HEK293 (cell line): ENCODE measurements at regions not wholly inside any gene's neighbourhood (a gene's known extent, or its start where the extent isn't known, plus 50 kb on each side); places are given as distances from the start of the nearest gene placed in this dataset.

Experiments used
- ELK4 ChIP-seq: IDR thresholded peaks from 2 replicates; pipeline ENCODE4 v1.6.1; 2011; ENCODE audit warnings: mild to moderate bottlenecking, low read depth, low read length, borderline replicate concordance
- GFI1B ChIP-seq: fragments of 450-650 bp; formaldehyde crosslinking; IDR thresholded peaks from 2 replicates; pipeline ENCODE4 v1.5.1; 2016; ENCODE audit warnings: missing biosample characterization, missing genetic modification characterization
- HIC1 ChIP-seq: fragments of 450-650 bp; formaldehyde crosslinking; IDR thresholded peaks from 2 replicates; pipeline ENCODE4 v1.5.1; 2016; ENCODE audit warnings: missing biosample characterization, missing genetic modification characterization
- OVOL3 ChIP-seq: fragments of 450-650 bp; formaldehyde crosslinking; IDR thresholded peaks from 2 replicates; pipeline ENCODE4 v1.5.1; 2016; ENCODE audit warnings: missing biosample characterization, missing genetic modification characterization
- REPIN1 ChIP-seq: fragments of 450-650 bp; formaldehyde crosslinking; IDR thresholded peaks from 2 replicates; pipeline ENCODE4 v1.5.1; 2017; ENCODE audit warnings: missing biosample characterization, missing genetic modification characterization, low read depth
- ZBTB11 ChIP-seq: fragments of 450-650 bp; formaldehyde crosslinking; conservative IDR thresholded peaks from 2 replicates; pipeline ENCODE4 v1.5.1; 2016; ENCODE audit warnings: low read depth, missing biosample characterization, missing genetic modification characterization
- ZBTB21 ChIP-seq: fragments of 450-650 bp; formaldehyde crosslinking; IDR thresholded peaks from 2 replicates; pipeline ENCODE4 v1.5.1; 2017; ENCODE audit warnings: missing biosample characterization, missing genetic modification characterization
- ZFP3 ChIP-seq: fragments of 450-650 bp; formaldehyde crosslinking; IDR thresholded peaks from 2 replicates; pipeline ENCODE4 v1.5.1; 2016; ENCODE audit warnings: low read depth, missing biosample characterization, missing genetic modification characterization
- ZFP37 ChIP-seq: fragments of 450-650 bp; formaldehyde crosslinking; IDR thresholded peaks from 2 replicates; pipeline ENCODE4 v1.5.1; 2016; ENCODE audit warnings: missing biosample characterization, missing genetic modification characterization
- ZNF140 ChIP-seq: fragments of 450-650 bp; formaldehyde crosslinking; IDR thresholded peaks from 2 replicates; pipeline ENCODE4 v1.5.1; 2016; ENCODE audit warnings: missing biosample characterization, missing genetic modification characterization
- ZNF19 ChIP-seq: fragments of 450-650 bp; formaldehyde crosslinking; IDR thresholded peaks from 2 replicates; pipeline ENCODE4; 2016; ENCODE audit warnings: missing biosample characterization, missing genetic modification characterization, low read depth
- ZNF302 ChIP-seq: fragments of 450-650 bp; formaldehyde crosslinking; IDR thresholded peaks from 2 replicates; pipeline ENCODE4 v1.5.1; 2016; ENCODE audit warnings: missing biosample characterization, missing genetic modification characterization, low read depth
- ZNF335 ChIP-seq: fragments of 450-650 bp; formaldehyde crosslinking; conservative IDR thresholded peaks from 2 replicates; pipeline ENCODE4 v1.5.1; 2016; ENCODE audit warnings: missing biosample characterization, missing genetic modification characterization
- ZNF350 ChIP-seq: fragments of 450-650 bp; formaldehyde crosslinking; IDR thresholded peaks from 2 replicates; pipeline ENCODE4 v1.5.0; 2017; ENCODE audit warnings: missing biosample characterization, mild to moderate bottlenecking, missing genetic modification characterization
- ZNF354C ChIP-seq: fragments of 450-650 bp; formaldehyde crosslinking; IDR thresholded peaks from 2 replicates; pipeline ENCODE4 v1.5.1; 2016; ENCODE audit warnings: missing biosample characterization, missing genetic modification characterization, low read depth, borderline replicate concordance
- ZNF362 ChIP-seq: fragments of 450-650 bp; formaldehyde crosslinking; IDR thresholded peaks from 2 replicates; pipeline ENCODE4 v1.5.1; 2016; ENCODE audit warnings: missing biosample characterization, missing genetic modification characterization
- ZNF426 ChIP-seq: fragments of 450-650 bp; formaldehyde crosslinking; IDR thresholded peaks from 2 replicates; pipeline ENCODE4 v1.5.1; 2017; ENCODE audit warnings: missing biosample characterization, missing genetic modification characterization, mild to moderate bottlenecking, inconsistent platforms, moderate library complexity
- ZNF433 ChIP-seq: fragments of 450-650 bp; formaldehyde crosslinking; IDR thresholded peaks from 2 replicates; pipeline ENCODE4 v1.5.1; 2016; ENCODE audit warnings: missing biosample characterization, missing genetic modification characterization, low read depth
- ZNF510 ChIP-seq: fragments of 450-650 bp; formaldehyde crosslinking; IDR thresholded peaks from 2 replicates; pipeline ENCODE4 v1.5.1; 2018; ENCODE audit warnings: mild to moderate bottlenecking, missing genetic modification characterization, missing biosample characterization; ENCODE audit not compliant: insufficient replicate concordance
- ZNF514 ChIP-seq: fragments of 450-650 bp; formaldehyde crosslinking; IDR thresholded peaks from 2 replicates; pipeline ENCODE4 v1.5.1; 2016; ENCODE audit warnings: missing biosample characterization, missing genetic modification characterization
- ZNF518A ChIP-seq: fragments of 450-650 bp; formaldehyde crosslinking; conservative IDR thresholded peaks from 2 replicates; pipeline ENCODE4 v1.5.1; 2016; ENCODE audit warnings: low read depth, missing biosample characterization, missing genetic modification characterization
- ZNF521 ChIP-seq: fragments of 450-650 bp; formaldehyde crosslinking; IDR thresholded peaks from 2 replicates; pipeline ENCODE4 v1.5.1; 2017; ENCODE audit warnings: missing biosample characterization, mild to moderate bottlenecking, missing genetic modification characterization
- ZNF530 ChIP-seq: fragments of 450-650 bp; formaldehyde crosslinking; IDR thresholded peaks from 2 replicates; pipeline ENCODE4 v1.5.1; 2016; ENCODE audit warnings: low read depth, missing biosample characterization, missing genetic modification characterization
- ZNF560 ChIP-seq: fragments of 450-650 bp; formaldehyde crosslinking; IDR thresholded peaks from 2 replicates; pipeline ENCODE4 v1.5.1; 2017; ENCODE audit warnings: missing biosample characterization, missing genetic modification characterization, borderline replicate concordance
- ZNF571 ChIP-seq: fragments of 450-650 bp; formaldehyde crosslinking; IDR thresholded peaks from 2 replicates; pipeline ENCODE4 v1.5.0; 2017; ENCODE audit warnings: missing biosample characterization, missing genetic modification characterization
- ZNF623 ChIP-seq: fragments of 450-650 bp; formaldehyde crosslinking; IDR thresholded peaks from 2 replicates; pipeline ENCODE4 v1.5.1; 2016; ENCODE audit warnings: missing biosample characterization, missing genetic modification characterization
- ZNF624 ChIP-seq: fragments of 450-650 bp; formaldehyde crosslinking; IDR thresholded peaks from 2 replicates; pipeline ENCODE4 v1.5.1; 2017; ENCODE audit warnings: missing biosample characterization, missing genetic modification characterization
- ZNF658 ChIP-seq: fragments of 450-650 bp; formaldehyde crosslinking; IDR thresholded peaks from 2 replicates; pipeline ENCODE4; 2016; ENCODE audit warnings: missing biosample characterization, missing genetic modification characterization

GRCh38 chr6:27840572-27840971, 71.6 kb downstream of the OR2B2 start (continued):
- TF ChIP-seq ZNF362 (tag by site-specific recombination) (peak; percentile 32; the same call in 1 of the 2 replicates), GFI1B (tag by site-specific recombination) (peak; percentile 63), ZNF433 (tag by site-specific recombination) (peak; percentile 98), ZNF530 (peak; percentile 83), ZBTB21 (peak; percentile 75), ZFP37 (tag by site-specific recombination) (peak; percentile 92), ZBTB11 (peak; percentile 90), ZNF624 (tag by site-specific recombination) (no peak), ZNF19 (tag by site-specific recombination) (0 out of 2 replicates have a peak, but pooled peaks have one; percentile 86), ZNF510 (tag by site-specific recombination) (peak; percentile 96), ZFP3 (peak; percentile 47; the same call in 1 of the 2 replicates), REPIN1 (peak; percentile 59; the same call in 1 of the 2 replicates), ZNF571 (no peak), OVOL3 (tag by site-specific recombination) (peak; percentile 75; the same call in 1 of the 2 replicates), ZNF140 (tag by site-specific recombination) (peak; percentile 97), ZNF658 (no peak), ELK4 (no peak), HIC1 (peak; percentile 23; the same call in 1 of the 2 replicates), ZNF426 (peak; percentile 100), ZNF518A (tag by site-specific recombination) (peak; percentile 99), ZNF354C (tag by site-specific recombination) (peak; percentile 87; the same call in 1 of the 2 replicates), ZNF350 (tag by site-specific recombination) (no peak), ZNF335 (no peak), ZNF521 (no peak), ZNF302 (no peak), ZNF623 (tag by site-specific recombination) (peak; percentile 93), ZNF560 (peak; percentile 97), ZNF514 (peak; percentile 81; the same call in 1 of the 2 replicates)
